Fibroblast of skin of right quadriceps (primary cell): ENCODE measurements at regions not wholly inside any gene's neighbourhood (a gene's known extent, or its start where the extent isn't known, plus 50 kb on each side); places are given as distances from the start of the nearest gene placed in this dataset.
"Not testable (repeated sequence)": the region's sequence is repeated elsewhere in the genome, so short reads cannot be mapped to it uniquely, and the experiment has no call there.

Experiments
- DNase-seq: peaks from one replicate; pipeline ENCODE4 v3.0.0-alpha.2; 2013

GRCh38 chr1:171397851-171398469 is 84.0 kb downstream of the FMO4 start:
- DNase-seq, result no peak

GRCh38 chr1:171403393-171403792 is 81.9 kb upstream of the PRRC2C start:
- DNase-seq, result peak; percentile 7

- DNase-seq, result no peak
Observed at GRCh38 chr1:171405391-171405714, 80.0 kb upstream of the PRRC2C start.

- not testable (repeated sequence) for DNase-seq
Observed at GRCh38 chr1:171413557-171413956, 71.8 kb upstream of the PRRC2C start.

- DNase-seq, result no peak
Observed at GRCh38 chr1:171418546-171418945, 66.8 kb upstream of the PRRC2C start.

GRCh38 chr1:171420810-171421209 is 64.5 kb upstream of the PRRC2C start:
- no peak for DNase-seq

DNA sequence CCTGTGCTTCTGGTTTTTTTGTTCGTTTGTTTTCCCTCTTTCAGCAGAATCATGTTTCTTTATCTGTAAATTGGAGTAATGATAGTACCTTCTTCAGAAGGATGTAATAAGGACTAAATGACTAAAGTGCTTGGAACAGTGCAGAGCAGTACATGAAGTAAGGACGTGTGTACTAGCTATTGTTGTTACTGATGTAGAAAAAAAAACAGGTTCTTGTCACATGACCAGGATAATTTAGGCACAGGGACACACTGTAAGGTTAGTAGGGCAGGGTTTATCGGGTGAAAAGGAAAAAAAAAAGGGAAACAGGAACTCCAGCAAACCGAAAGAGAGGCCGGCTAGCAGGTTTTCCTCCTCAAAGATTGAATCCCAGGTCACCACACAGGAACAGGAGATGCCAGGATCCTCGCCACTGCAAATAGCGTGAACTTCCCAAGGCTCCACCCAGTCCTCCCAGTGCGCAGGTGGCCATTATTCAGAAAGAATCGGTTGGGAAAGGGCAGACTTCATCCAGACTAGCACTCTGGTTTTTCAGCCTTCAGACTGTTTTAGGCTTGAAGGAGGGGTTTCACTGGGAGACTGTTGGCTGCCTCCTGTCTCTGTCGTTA is 63.8 kb upstream of the PRRC2C start:
- no peak for DNase-seq

- DNase-seq, result peak; percentile 59
Observed at GRCh38 chr1:171422511-171422910, 62.8 kb upstream of the PRRC2C start.

DNA sequence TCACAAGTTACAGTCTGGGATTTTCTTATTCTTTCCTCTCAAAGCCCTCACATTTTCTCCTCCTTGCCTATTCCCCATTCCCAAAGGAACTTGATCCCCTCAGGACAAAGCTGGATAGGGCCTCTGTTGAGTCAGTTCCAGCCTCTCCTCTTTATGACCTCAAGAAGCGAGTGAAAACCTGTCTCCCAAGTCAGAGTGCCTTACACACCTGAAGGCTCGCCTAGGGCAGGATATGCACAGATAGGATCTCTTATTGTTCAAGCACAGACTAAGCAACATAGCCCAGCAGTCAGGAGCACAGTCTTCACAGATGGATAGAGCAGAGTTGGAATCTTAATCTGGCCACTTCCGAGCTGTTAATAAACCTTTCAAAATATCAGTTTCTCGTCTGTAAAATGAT is 60.8 kb upstream of the PRRC2C start:
- DNase-seq, result no peak

DNA sequence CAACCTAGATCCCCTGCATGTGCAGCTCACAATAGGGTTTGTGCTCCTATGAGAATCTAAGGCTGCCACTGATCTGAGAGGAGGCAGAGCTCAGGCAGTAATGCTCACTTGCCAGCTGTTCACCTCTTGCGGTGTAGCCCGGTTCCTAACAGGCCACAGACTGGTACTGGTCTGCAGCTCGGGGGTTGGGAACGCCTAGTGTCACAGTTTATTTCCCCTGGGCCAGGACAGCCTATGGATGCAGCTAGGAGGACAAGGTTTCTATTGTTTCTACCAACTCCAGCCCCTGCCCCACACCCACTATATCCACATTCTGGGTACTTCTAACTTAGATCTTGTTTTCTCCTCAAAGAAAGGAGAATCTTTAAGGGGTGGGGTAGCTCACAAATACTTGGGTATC is 58.7 kb upstream of the PRRC2C start:
- no peak for DNase-seq

DNA sequence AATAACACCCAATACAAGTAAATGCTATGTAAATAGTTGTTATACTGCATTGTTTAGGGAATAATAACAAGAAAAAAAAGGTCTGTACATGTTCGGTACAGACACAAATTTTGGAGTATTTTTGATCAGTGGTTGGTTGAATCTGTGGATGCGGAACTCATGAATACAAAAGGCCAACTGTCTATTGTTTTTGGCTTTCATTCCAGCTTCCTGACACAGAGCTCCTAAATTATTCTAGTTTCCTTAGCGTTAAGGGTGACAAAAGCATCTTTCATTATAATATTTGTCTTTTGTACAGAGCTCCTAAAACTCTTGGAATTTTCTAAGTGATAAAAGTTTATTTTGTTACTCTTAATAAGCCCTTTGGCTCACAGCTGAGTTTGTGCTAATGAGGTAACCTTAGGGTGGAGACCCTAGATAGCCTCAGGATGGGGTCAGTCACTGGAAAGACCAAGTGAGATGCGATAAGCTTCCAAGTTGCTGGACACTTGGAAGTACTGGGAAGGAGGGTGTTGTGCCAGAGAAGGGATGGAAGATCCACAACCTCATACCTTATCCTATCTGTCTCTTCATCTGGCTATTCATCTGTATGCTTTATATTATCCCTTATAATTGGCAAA is 57.4 kb upstream of the PRRC2C start:
- DNase-seq, result no peak

- DNase-seq, result no peak
Observed at GRCh38 chr1:171429137-171429536, 56.2 kb upstream of the PRRC2C start.

GRCh38 chr1:171431994-171432393 is 53.3 kb upstream of the PRRC2C start:
- DNase-seq, result no peak

GRCh38 chr1:171432473-171432872 is 52.9 kb upstream of the PRRC2C start:
- DNase-seq, result no peak

- DNase-seq, result peak; percentile 69
Observed at GRCh38 chr1:171433451-171433850, 51.9 kb upstream of the PRRC2C start.

GRCh38 chr1:171434717-171435346 is 50.5 kb upstream of the PRRC2C start:
- DNase-seq, result peak; percentile 83
